ENCODE measurements at regions not wholly inside any gene's neighbourhood (a gene's known extent, or its start where the extent isn't known, plus 50 kb on each side); places are given as distances from the start of the nearest gene placed in this dataset.

- TF ChIP-seq, protein P1, sequence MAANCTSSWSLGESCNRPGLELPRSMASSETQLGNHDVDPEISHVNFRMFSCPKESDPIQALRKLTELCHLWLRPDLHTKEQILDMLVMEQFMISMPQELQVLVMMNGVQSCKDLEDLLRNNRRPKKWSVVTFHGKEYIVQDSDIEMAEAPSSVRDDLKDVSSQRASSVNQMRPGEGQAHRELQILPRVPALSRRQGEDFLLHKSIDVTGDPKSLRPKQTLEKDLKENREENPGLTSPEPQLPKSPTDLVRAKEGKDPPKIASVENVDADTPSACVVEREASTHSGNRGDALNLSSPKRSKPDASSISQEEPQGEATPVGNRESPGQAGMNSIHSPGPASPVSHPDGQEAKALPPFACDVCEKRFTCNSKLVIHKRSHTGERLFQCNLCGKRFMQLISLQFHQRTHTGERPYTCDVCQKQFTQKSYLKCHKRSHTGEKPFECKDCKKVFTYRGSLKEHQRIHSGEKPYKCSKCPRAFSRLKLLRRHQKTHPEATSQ (tag by site-specific recombination; IDR thresholded peaks at IDR 0.05) = no peak
- no peak for TF ChIP-seq ZNF266 (tag by site-specific recombination; IDR thresholded peaks at IDR 0.05; ENCODE audit: low read depth)
- no peak for TF ChIP-seq CTCF (tag by site-specific recombination; IDR thresholded peaks at IDR 0.05)
- no peak for TF ChIP-seq GLI4 (tag by site-specific recombination; IDR thresholded peaks at IDR 0.05)
- no peak for TF ChIP-seq ZBTB49 (tag by site-specific recombination; IDR thresholded peaks at IDR 0.05; ENCODE audit: low read depth)
- TF ChIP-seq ZNF324 (tag by site-specific recombination; IDR thresholded peaks at IDR 0.05) = no peak
- TF ChIP-seq, protein P2, sequence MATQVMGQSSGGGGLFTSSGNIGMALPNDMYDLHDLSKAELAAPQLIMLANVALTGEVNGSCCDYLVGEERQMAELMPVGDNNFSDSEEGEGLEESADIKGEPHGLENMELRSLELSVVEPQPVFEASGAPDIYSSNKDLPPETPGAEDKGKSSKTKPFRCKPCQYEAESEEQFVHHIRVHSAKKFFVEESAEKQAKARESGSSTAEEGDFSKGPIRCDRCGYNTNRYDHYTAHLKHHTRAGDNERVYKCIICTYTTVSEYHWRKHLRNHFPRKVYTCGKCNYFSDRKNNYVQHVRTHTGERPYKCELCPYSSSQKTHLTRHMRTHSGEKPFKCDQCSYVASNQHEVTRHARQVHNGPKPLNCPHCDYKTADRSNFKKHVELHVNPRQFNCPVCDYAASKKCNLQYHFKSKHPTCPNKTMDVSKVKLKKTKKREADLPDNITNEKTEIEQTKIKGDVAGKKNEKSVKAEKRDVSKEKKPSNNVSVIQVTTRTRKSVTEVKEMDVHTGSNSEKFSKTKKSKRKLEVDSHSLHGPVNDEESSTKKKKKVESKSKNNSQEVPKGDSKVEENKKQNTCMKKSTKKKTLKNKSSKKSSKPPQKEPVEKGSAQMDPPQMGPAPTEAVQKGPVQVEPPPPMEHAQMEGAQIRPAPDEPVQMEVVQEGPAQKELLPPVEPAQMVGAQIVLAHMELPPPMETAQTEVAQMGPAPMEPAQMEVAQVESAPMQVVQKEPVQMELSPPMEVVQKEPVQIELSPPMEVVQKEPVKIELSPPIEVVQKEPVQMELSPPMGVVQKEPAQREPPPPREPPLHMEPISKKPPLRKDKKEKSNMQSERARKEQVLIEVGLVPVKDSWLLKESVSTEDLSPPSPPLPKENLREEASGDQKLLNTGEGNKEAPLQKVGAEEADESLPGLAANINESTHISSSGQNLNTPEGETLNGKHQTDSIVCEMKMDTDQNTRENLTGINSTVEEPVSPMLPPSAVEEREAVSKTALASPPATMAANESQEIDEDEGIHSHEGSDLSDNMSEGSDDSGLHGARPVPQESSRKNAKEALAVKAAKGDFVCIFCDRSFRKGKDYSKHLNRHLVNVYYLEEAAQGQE (tag by site-specific recombination; IDR thresholded peaks at IDR 0.05) = no peak
- no peak for TF ChIP-seq ZNF76 (tag by site-specific recombination; IDR thresholded peaks at IDR 0.05; ENCODE audit: borderline replicate concordance, low read depth)
- TF ChIP-seq ZNF561 (tag by site-specific recombination; IDR thresholded peaks at IDR 0.05; ENCODE audit: borderline replicate concordance) = no peak
Measured at GRCh38 chr9:107592424-107592823, 102.9 kb upstream of the KLF4 start.
